ENCODE measurements at regions not wholly inside any gene's neighbourhood (a gene's known extent, or its start where the extent isn't known, plus 50 kb on each side); places are given as distances from the start of the nearest gene placed in this dataset.

GRCh38 chr6:14036911-14037310 lies 80.7 kb upstream of the CD83 start:
- TF ChIP-seq EZH2 (IDR thresholded peaks at IDR 0.05; ENCODE audit: low read length) (no peak), CTCF (optimal IDR thresholded peaks at IDR 0.05 in 1 of 3, IDR thresholded peaks at IDR 0.05 in 1 of 3, conservative IDR thresholded peaks at IDR 0.05 in 1 of 3; ENCODE audit: extremely low read depth in 1 of 3, insufficient read depth in 2 of 3, low read length in 3 of 3) (no peak)
